GM18861 (cell line): ENCODE measurements at regions not wholly inside any gene's neighbourhood (a gene's known extent, or its start where the extent isn't known, plus 50 kb on each side); places are given as distances from the start of the nearest gene placed in this dataset.

Experiments
- ATAC-seq: cut with Tn5 transposase; IDR thresholded peaks from one replicate; pipeline ENCODE4 v1.9.1; 2021; ENCODE audit not compliant: unreplicated experiment

GRCh38 chr12:108029051-108029835 is 99.8 kb upstream of the WSCD2 start:
- no peak for ATAC-seq

DNA sequence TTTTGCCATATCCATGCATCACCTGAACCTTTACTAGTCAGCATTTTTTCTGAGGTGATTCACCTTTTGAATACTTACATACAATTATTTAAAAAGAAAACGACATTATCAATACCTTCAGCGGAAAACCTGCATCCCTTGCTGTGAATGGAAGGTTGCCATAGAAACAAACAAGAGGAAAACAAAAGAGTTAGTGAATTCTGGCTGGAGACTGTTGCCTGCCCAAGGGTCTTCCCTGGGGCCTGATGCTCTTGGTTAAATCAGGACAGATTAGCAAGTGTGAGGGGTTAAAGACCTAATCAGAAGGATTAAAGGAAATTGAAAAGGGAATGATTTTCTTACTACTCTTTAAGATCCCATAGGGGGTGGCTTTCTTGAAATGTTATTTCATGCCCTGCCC is 96.0 kb upstream of the WSCD2 start:
- no peak for ATAC-seq

DNA sequence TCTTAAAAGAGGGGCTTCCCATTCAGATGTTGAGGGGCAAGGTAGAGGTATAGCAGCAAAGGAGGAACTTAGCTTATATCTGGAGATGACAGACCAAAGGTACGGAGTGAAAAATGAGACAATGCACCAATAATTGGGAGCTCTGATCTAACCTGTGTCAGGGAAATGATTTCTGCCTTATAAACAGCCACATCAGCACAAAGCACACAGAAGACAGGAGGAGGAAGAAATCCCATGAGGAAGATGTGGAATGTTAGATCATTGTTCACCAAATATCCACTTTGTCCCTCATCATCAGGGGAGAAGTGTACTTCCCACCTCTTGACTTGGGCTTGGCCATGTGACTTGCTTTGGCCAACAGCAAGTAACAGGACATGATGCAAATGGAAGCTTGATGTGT is 93.7 kb upstream of the WSCD2 start:
- ATAC-seq: no peak

DNA sequence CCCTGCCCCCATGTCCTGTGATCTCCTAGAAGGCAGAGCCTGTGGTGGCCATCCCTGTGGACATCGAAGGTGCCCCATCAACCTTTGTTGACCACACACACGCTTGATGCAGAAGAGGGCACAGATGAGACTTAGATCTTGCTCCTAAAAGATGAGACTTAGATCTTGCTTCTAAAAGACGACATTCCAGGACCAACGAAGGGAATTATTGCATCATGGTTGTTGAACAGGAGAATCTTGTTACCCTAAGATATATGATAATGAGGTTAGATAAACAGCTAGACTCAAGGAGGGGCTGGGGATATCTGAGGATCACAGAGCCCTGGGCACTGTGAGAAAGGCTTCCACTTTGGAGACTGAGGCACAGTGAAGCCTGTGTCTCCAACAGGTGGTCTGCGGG is 91.1 kb upstream of the WSCD2 start:
- no peak for ATAC-seq

GRCh38 chr12:108039794-108040193 is 89.3 kb upstream of the WSCD2 start:
- ATAC-seq: no peak

- ATAC-seq: no peak
Measured at GRCh38 chr12:108040947-108041346, 88.1 kb upstream of the WSCD2 start.

- no peak for ATAC-seq
Measured at GRCh38 chr12:108043286-108043685, 85.8 kb upstream of the WSCD2 start.

GRCh38 chr12:108043750-108044533 is 85.1 kb upstream of the WSCD2 start:
- ATAC-seq: no peak

DNA sequence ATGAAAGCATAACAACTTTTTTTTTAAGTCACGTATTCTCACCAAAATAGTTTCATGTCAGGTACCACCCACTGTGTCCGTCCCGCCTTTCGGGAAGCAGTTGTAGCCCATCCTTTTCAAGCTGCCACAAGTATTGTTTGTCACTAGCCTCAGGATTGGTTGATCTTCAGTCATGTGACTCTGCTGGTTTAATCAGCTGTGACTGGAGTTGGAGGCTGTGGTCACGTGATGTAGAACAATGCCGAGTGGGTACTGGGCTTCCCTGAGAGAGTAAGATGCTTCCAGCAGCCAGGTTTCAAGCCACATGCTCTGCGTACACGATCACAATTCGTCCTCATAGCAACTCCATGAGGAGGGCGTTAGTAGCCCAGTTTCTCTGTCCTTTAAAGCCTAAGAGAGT is 83.0 kb upstream of the WSCD2 start:
- no peak for ATAC-seq

GRCh38 chr12:108046650-108047049 is 82.4 kb upstream of the WSCD2 start:
- no peak for ATAC-seq

- no peak for ATAC-seq
Measured at GRCh38 chr12:108047071-108047550, 82.0 kb upstream of the WSCD2 start.

DNA sequence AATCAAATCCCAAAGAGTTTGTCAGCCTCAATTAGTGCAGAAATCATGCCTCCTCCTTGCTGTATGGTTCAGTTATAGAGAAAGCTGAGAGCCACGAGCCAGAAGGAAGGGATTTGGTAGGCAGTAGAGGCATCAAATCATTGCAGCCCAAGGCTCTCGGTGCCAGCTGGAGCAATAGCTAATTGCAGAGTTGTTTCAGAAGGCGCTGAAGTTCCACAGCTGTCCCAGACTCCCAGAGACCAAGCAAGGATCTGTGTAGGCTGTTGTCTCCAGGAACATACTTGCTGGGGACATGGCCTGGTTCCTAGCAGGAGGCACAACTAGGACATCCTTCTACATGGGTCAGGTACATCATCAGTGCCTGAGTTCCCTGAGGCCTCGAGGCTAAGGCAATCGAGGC is 80.4 kb upstream of the WSCD2 start:
- ATAC-seq: no peak

GRCh38 chr12:108050696-108051095 is 78.4 kb upstream of the WSCD2 start:
- ATAC-seq: no peak

DNA sequence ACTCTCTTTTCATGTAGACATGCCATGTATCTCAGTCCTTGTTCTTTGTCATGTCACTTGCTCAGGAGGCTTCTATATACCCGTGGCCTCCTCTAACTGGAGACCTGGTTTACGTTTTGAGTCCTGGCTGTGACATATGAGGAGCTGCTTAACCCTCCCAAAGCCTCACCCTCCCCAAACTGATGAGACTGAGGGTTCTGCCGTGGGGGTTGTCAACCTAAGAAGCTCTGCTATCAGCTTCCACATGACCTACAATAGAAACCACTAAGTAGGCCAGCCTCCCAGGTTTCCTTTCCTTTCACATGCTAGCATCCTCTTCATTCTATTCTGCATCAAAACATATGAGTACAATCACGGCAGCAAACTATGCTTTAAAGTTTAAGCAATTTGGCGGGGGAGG is 76.8 kb upstream of the WSCD2 start:
- ATAC-seq: no peak

GRCh38 chr12:108053512-108053911 is 75.6 kb upstream of the WSCD2 start:
- no peak for ATAC-seq

DNA sequence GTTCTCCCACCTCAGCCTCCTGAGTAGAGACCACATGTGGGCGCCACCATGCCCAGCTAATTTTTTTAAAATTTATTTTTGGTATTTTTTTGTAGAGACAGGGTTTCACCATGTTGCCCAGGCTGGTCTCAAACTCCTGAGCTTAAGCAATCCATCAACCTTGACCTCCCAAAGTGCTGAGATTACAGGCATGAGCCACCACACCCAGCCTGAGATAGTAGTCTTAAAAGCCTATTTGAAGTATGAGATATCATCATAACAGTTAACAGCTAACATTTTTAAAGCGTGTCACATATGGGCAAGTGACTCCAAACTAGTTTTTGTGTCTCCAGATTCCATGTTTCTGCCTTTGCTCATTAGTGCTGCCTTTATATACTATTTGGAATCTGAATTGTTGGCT is 74.6 kb upstream of the WSCD2 start:
- no peak for ATAC-seq

DNA sequence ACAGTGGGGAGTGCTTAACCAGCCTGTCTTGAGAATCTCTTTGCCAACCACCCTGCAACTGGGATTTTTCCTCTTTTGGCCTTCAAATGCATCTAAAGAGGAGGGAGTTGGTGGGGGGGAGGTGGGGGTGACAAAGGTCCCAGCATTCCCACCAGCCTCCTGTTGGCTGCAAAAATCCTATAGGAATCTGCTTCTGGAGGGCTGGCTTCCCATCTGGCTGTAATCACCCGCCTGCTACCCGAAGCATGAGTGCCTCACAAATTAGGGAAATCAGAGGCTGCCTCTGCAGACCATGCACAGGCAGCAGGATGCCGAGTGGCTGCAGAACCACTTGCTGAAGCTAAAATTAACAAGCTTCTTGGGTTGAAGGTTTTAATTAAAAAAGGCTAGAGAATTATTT is 73.9 kb upstream of the WSCD2 start:
- no peak for ATAC-seq

DNA sequence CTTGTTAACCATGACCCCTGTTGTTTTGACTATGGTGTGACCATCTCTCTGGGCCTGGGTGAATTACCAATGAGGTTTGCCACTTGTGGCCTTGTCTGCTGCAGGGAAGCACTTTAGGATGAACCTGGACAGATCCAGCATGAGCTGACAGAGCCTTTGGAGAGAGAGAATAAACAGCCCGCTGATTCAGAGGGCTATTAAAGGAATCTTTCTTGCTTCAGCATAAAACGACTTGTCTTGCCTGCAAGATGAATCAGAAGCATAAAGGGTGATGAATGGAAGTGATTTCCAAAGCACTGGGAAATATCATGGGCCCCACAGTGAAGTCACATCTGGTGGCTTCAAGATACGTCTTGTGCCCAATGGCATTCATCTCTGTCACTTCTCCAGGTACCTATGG is 69.0 kb upstream of the WSCD2 start:
- ATAC-seq: no peak

GRCh38 chr12:108060903-108061302 is 68.2 kb upstream of the WSCD2 start:
- ATAC-seq: no peak

DNA sequence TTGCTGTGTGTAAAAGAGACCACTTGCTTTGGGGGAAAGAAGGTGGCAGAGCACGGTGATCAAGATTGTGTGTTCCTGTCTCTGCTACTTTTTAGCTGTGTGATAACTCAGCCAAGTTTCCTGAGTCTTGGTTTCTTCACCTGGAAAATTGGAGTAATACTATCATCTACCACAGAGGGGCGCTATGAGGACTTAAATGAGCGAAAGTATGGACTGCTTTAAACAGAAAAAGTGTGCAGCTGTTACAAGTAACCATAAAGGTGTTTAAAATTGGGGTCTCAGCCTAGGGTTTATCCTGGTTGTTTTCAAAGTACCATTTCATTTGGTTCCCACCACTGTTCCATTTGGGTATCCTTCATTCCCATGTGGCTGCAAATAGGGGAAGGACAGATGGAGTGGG is 65.9 kb upstream of the WSCD2 start:
- no peak for ATAC-seq

DNA sequence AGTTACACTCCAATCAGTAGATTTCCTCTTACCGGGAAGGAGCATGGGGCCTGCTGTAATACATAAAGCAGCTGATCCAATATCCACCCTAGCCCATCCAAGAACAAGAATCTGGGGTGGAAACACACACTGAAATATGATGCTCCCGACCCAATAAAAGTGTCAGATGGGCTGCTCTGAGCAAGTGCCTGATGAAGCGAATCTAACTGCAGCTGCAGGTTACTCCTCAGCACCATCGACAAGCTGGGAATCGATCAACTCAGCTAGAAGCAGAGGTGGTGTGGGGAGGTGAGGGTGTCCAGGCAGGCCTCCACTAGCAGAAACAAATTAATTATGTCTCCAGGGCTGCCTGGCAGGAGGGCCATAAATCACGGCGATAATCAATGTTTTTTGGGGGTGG is 64.0 kb upstream of the WSCD2 start:
- ATAC-seq: no peak
